HFF-Myc (cell line): ENCODE measurements at regions not wholly inside any gene's neighbourhood (a gene's known extent, or its start where the extent isn't known, plus 50 kb on each side); places are given as distances from the start of the nearest gene placed in this dataset.

Source experiments
- DNase-seq: peaks from one replicate; pipeline ENCODE4 v3.0.0-alpha.2; 2011; ENCODE audit warnings: low read depth; ENCODE audit errors: extremely low read depth
- H3K4me3 ChIP-seq: replicated peaks from 2 replicates; pipeline ENCODE4 v1.5.1; 2011; ENCODE audit warnings: low read depth, mild to moderate bottlenecking, control low read depth, low read length
- TF ChIP-seq, protein P1 (sequence below): IDR thresholded peaks from 2 replicates; pipeline ENCODE4 v1.5.1; 2012; ENCODE audit warnings: mild to moderate bottlenecking, low read depth, low read length, control low read depth; ENCODE audit errors: missing control alignments

GRCh38 chr13:68128297-68128915, 898.3 kb upstream of the PCDH9 start:
- TF ChIP-seq, protein P1, sequence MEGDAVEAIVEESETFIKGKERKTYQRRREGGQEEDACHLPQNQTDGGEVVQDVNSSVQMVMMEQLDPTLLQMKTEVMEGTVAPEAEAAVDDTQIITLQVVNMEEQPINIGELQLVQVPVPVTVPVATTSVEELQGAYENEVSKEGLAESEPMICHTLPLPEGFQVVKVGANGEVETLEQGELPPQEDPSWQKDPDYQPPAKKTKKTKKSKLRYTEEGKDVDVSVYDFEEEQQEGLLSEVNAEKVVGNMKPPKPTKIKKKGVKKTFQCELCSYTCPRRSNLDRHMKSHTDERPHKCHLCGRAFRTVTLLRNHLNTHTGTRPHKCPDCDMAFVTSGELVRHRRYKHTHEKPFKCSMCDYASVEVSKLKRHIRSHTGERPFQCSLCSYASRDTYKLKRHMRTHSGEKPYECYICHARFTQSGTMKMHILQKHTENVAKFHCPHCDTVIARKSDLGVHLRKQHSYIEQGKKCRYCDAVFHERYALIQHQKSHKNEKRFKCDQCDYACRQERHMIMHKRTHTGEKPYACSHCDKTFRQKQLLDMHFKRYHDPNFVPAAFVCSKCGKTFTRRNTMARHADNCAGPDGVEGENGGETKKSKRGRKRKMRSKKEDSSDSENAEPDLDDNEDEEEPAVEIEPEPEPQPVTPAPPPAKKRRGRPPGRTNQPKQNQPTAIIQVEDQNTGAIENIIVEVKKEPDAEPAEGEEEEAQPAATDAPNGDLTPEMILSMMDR = no peak
- DNase-seq = no peak
- no peak overlapping the region for H3K4me3 ChIP-seq

GRCh38 chr13:68125087-68125480, 894.9 kb upstream of the PCDH9 start:
- TF ChIP-seq, protein P1 = no peak
- DNase-seq = no peak
- no peak overlapping the region for H3K4me3 ChIP-seq

GRCh38 chr13:68124437-68125086, 894.4 kb upstream of the PCDH9 start:
- DNase-seq = no peak
- TF ChIP-seq, protein P1 = no peak
- no peak overlapping the region for H3K4me3 ChIP-seq

GRCh38 chr13:68110178-68110768, 880.1 kb upstream of the PCDH9 start:
- TF ChIP-seq, protein P1 = no peak
- no peak overlapping the region for H3K4me3 ChIP-seq
- DNase-seq = no peak

DNA sequence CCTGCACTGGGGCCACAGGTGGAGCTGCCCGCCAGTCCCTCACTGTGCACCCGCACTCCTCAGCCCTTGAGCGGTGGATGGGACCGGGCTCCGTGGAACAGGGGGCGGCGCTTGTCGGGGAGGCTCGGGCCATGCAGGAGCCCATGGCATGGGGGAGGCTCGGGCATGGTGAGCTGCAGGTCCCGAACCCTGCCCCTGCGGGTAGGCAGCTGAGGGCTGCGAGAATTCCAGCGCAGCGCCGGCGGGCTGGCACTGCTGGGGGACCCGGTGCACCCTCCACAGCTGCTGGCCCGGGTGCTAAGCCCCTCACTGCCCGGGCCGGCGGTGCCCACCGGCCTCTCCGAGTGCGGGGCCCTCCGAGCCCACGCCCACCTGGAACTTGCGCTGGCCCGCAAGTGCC, 877.5 kb upstream of the PCDH9 start:
- TF ChIP-seq, protein P1 = no peak
- H3K4me3 ChIP-seq = no peak overlapping the region
- no peak for DNase-seq

GRCh38 chr13:68099631-68100030, 869.5 kb upstream of the PCDH9 start:
- no peak overlapping the region for H3K4me3 ChIP-seq
- TF ChIP-seq, protein P1 = no peak
- no peak for DNase-seq
